Activated CD8-positive, alpha-beta memory T cell treated with anti-CD3 and anti-CD28 coated beads for 48 hours (primary cell): ENCODE measurements at regions not wholly inside any gene's neighbourhood (a gene's known extent, or its start where the extent isn't known, plus 50 kb on each side); places are given as distances from the start of the nearest gene placed in this dataset.

Experiments used
- DNase-seq, 3 experiments: peaks; one replicate each; pipeline ENCODE4 v3.0.0-alpha.2; 2020; ENCODE audit warnings: low read depth in 2 of 3, low spot score in 2 of 3

GRCh38 chr11:29364006-29364405, 652.8 kb downstream of the KCNA4 start:
- no peak for DNase-seq

GRCh38 chr11:29361369-29361768, 655.5 kb downstream of the KCNA4 start:
- no peak for DNase-seq

- DNase-seq, result no peak
Observed at GRCh38 chr11:29353833-29354232, 663.0 kb downstream of the KCNA4 start.

GRCh38 chr11:29352273-29352795, 664.5 kb downstream of the KCNA4 start:
- no peak for DNase-seq

- no peak for DNase-seq
Observed at GRCh38 chr11:29351301-29351873, 665.4 kb downstream of the KCNA4 start.

- peak; percentile 1 to 4 (median 1) for DNase-seq
Observed at GRCh38 chr11:29343465-29344333, 673.1 kb downstream of the KCNA4 start.

- no peak for DNase-seq
Observed at GRCh38 chr11:29336727-29337575, 679.9 kb downstream of the KCNA4 start.

- no peak for DNase-seq
Observed at GRCh38 chr11:29334776-29335130, 682.1 kb downstream of the KCNA4 start.

GRCh38 chr11:29333993-29334775, 682.6 kb downstream of the KCNA4 start:
- DNase-seq, result no peak

- no peak for DNase-seq
Observed at GRCh38 chr11:29331451-29332010, 685.3 kb downstream of the KCNA4 start.

GRCh38 chr11:29328961-29329441, 687.8 kb downstream of the KCNA4 start:
- DNase-seq, result no peak

- no peak for DNase-seq
Observed at GRCh38 chr11:29327891-29328290, 688.9 kb downstream of the KCNA4 start.

GRCh38 chr11:29326757-29327156, 690.1 kb downstream of the KCNA4 start:
- DNase-seq, result no peak

GRCh38 chr11:29324328-29324727, 692.5 kb downstream of the KCNA4 start:
- DNase-seq, result no peak

- DNase-seq, result no peak
Observed at GRCh38 chr11:29321293-29322132, 695.3 kb downstream of the KCNA4 start.

- DNase-seq, result no peak
Observed at GRCh38 chr11:29320196-29320595, 696.6 kb downstream of the KCNA4 start.

GRCh38 chr11:29319210-29319609, 697.6 kb downstream of the KCNA4 start:
- no peak for DNase-seq

GRCh38 chr11:29318134-29318845, 698.5 kb downstream of the KCNA4 start:
- DNase-seq, result no peak

- no peak for DNase-seq
Observed at GRCh38 chr11:29317694-29318093, 699.1 kb downstream of the KCNA4 start.
